ENCODE measurements at regions not wholly inside any gene's neighbourhood (a gene's known extent, or its start where the extent isn't known, plus 50 kb on each side); places are given as distances from the start of the nearest gene placed in this dataset.

DNA sequence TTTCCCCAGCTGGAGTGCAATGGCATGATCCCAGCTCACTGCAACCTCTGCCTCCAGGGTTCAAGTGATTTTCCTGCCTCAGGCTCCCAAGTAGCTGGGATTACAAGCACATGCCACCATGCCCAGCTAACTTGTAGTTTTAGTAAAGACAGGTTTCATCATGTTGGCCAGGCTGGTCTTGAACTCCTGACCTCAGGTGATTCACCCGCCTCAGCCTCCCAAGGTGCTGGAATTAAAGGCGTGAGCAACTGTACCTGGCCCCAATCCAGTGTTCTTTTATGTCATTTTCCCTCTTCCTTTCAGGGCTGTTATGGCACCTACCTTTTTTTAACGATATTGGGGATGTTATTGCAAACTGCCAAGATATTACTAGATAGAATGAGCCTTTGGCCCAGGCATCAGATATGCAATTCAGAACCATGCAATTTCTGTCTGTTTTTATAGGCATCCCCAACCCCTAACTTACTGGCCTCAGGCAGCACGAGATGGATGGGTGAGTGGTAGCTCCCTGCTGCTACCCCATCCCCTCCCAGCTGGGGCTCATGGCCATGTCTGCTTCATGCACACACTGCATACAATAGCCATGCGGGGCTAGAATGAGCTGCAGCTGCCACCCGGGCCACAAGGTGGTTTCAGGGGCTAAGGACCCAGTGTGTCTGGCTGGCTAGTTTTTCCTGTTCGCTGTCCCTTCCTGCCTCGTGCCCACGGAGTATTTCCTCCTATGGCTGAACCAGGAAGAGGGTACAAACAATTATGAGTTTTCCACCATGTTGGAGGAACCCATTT is 1080.1 kb upstream of the SORCS1 start:
- TF ChIP-seq RAD21 (IDR thresholded peaks at IDR 0.05; ENCODE audit: low read depth) = no peak
- no peak for TF ChIP-seq ZBTB7A (IDR thresholded peaks at IDR 0.05; ENCODE audit: low read depth)
- no peak for TF ChIP-seq CREB1 (IDR thresholded peaks at IDR 0.05; ENCODE audit: low read depth)
- no peak for TF ChIP-seq FOXM1 (IDR thresholded peaks at IDR 0.05; ENCODE audit: borderline replicate concordance, low read depth)
- TF ChIP-seq MAX (IDR thresholded peaks at IDR 0.05) = no peak

All from Ishikawa (cell line).